Hepatocyte (in vitro differentiated cells): ENCODE measurements at regions not wholly inside any gene's neighbourhood (a gene's known extent, or its start where the extent isn't known, plus 50 kb on each side); places are given as distances from the start of the nearest gene placed in this dataset.

Experiments
- CTCF ChIP-seq: fragments of 200-600 bp; sonication (generic); IDR thresholded peaks from 2 replicates; pipeline ENCODE4 v1.5.1; 2016; ENCODE audit warnings: antibody characterized with exemption, mild to moderate bottlenecking; ENCODE audit not compliant: poor library complexity
- EZH2 ChIP-seq: fragments of 200-600 bp; sonication (generic); IDR thresholded peaks from 2 replicates; pipeline ENCODE4 v1.6.1; 2016; ENCODE audit warnings: antibody characterized with exemption, mild to moderate bottlenecking, borderline replicate concordance
- EZH2phosphoT487 ChIP-seq: fragments of 200-600 bp; sonication (generic); IDR thresholded peaks from one replicate; pipeline ENCODE4 v1.6.1; 2018; ENCODE audit warnings: antibody characterized with exemption, mild to moderate bottlenecking, low read depth, moderate library complexity; ENCODE audit not compliant: unreplicated experiment, severe bottlenecking

- TF ChIP-seq CTCF (no peak), EZH2phosphoT487 (no peak), EZH2 (no peak)
These were observed 833.9 kb downstream of the TUSC7 start for GRCh38 chr3:117543521-117543920.
